AG09319 (cell line): ENCODE measurements at regions not wholly inside any gene's neighbourhood (a gene's known extent, or its start where the extent isn't known, plus 50 kb on each side); places are given as distances from the start of the nearest gene placed in this dataset.

Experiments used
- DNase-seq: peaks from one replicate; pipeline ENCODE4 v3.0.0-alpha.2; 2010; ENCODE audit warnings: low read depth; ENCODE audit errors: extremely low read depth
- TF ChIP-seq, protein P1 (sequence below): IDR thresholded peaks from 2 replicates; pipeline ENCODE4 v1.5.1; 2011; ENCODE audit warnings: low read depth, mild to moderate bottlenecking, inconsistent platforms, low read length, moderate library complexity

DNA sequence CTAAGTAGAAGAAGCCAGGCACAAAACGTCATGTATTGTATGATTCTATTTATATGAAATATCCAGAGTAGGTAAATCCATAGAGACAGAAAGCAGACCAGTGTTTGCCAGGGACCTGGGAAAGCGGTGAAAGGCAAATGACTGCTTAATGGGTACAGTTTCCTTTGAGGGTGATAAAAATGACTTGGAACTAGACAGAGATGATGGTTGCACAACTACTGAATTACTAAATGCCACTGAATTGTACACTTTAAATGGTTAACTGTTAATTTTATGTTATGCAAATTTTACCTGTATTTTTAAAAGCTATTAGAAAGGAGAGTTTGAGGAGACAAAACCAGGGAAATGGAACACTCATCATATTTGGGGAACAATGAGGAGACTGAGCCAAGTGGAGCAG is 61.8 kb upstream of the USP47 start:
- TF ChIP-seq, protein P1, sequence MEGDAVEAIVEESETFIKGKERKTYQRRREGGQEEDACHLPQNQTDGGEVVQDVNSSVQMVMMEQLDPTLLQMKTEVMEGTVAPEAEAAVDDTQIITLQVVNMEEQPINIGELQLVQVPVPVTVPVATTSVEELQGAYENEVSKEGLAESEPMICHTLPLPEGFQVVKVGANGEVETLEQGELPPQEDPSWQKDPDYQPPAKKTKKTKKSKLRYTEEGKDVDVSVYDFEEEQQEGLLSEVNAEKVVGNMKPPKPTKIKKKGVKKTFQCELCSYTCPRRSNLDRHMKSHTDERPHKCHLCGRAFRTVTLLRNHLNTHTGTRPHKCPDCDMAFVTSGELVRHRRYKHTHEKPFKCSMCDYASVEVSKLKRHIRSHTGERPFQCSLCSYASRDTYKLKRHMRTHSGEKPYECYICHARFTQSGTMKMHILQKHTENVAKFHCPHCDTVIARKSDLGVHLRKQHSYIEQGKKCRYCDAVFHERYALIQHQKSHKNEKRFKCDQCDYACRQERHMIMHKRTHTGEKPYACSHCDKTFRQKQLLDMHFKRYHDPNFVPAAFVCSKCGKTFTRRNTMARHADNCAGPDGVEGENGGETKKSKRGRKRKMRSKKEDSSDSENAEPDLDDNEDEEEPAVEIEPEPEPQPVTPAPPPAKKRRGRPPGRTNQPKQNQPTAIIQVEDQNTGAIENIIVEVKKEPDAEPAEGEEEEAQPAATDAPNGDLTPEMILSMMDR, result no peak
- no peak for DNase-seq

GRCh38 chr11:11777897-11778296 is 63.9 kb upstream of the USP47 start:
- TF ChIP-seq, protein P1, result no peak
- no peak for DNase-seq

- TF ChIP-seq, protein P1, result no peak
- no peak for DNase-seq
Measured at GRCh38 chr11:11776714-11777113, 65.1 kb upstream of the USP47 start.

GRCh38 chr11:11774928-11775327 is 66.8 kb upstream of the USP47 start:
- TF ChIP-seq, protein P1, result no peak
- DNase-seq, result no peak

DNA sequence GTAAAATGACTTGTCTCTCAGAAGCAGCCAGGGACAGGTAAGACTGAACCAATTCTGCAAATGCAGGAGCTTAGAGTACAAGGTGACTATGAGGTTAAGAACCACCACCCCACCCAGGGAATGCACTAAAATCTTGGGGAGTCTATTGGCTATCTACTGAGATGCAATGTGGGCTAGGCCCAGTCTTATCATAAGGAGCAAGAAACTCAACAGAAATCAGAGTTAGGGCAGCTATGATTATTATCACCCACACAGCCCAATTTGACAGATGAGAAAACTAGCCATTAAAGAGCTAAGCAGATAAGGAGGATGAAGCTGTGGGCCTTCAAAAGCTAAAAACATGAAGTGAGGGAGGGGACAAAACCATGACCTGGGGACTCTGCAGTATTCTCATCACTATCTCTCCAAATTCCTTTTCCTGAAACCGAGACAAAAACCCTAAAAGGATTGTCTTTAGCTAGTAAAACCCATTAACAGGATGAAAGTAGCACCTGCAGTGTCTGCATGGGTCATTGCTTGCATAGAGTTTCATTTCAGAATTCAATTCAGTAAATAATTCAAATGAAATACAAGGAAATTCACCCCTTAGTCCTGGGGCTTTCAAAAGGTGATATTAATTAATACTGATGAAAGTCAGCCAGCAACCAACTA is 68.8 kb upstream of the USP47 start:
- TF ChIP-seq, protein P1, result no peak
- DNase-seq, result no peak

- DNase-seq, result no peak
- TF ChIP-seq, protein P1, result no peak
Measured at GRCh38 chr11:11770921-11771486, 70.8 kb upstream of the USP47 start.

DNA sequence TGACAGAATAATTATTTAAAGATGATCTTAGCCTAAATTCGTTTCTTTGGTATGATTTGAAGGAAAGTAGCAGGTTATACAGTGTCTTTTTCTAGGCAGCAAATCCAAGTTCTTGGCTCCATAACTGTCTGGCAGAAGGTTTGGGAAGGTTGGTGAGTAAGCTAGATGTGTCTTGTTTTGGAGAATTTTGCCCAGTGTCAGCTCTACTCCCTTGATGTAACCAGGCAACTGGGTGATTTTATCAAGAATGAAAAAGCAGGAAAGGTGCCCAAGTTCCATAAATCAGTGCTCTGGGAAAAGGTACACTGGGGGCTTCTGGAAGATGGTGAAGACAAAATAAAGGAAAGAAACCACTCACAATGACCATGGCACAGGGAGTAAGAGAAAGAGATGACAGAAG is 71.5 kb upstream of the USP47 start:
- TF ChIP-seq, protein P1, result no peak
- no peak for DNase-seq
